GM12864 (cell line): ENCODE measurements at regions not wholly inside any gene's neighbourhood (a gene's known extent, or its start where the extent isn't known, plus 50 kb on each side); places are given as distances from the start of the nearest gene placed in this dataset.

Experiments
- DNase-seq: peaks from one replicate; pipeline ENCODE4 v3.0.0-alpha.2; 2011; ENCODE audit warnings: low read depth
- H3K4me3 ChIP-seq: 2 replicates; pipeline ENCODE4 v1.5.1; 2011; ENCODE audit warnings: mild to moderate bottlenecking, low read depth, low read length, control low read depth
- CTCF ChIP-seq: IDR thresholded peaks from 2 replicates; pipeline ENCODE4 v1.5.1; 2011; ENCODE audit warnings: low read depth, mild to moderate bottlenecking, moderate library complexity, low read length, control low read depth, inconsistent platforms; ENCODE audit errors: missing control alignments

GRCh38 chr2:47271054-47272000 lies 95.0 kb upstream of the CALM2 start:
- H3K4me3 ChIP-seq, result no peak overlapping the region
- DNase-seq, result no peak
- TF ChIP-seq CTCF, result no peak

DNA sequence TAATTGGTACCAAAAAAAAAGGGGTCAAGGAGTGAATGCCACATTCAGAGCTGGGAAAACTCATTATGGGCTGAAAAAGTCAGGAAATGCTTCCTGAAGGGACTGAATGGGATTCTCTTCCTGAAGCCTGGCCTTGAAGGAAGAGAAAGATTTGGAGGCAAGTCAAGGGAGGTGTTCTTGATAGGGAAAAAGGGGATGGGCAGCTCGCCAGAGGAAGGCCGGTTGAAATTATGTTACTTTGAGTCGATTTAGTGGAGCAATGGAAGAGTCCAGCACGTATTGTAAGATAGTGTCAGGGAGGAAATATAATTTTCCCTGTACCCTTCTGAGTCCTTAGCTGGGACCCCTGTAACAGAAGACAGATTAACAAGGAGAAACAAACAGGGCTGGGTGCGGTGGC lies 94.1 kb upstream of the CALM2 start:
- no peak overlapping the region for H3K4me3 ChIP-seq
- TF ChIP-seq CTCF, result no peak
- no peak for DNase-seq

- DNase-seq, result no peak
- no peak for TF ChIP-seq CTCF
- H3K4me3 ChIP-seq, result no peak overlapping the region
Measured at GRCh38 chr2:47269316-47270232, 93.3 kb upstream of the CALM2 start.

DNA sequence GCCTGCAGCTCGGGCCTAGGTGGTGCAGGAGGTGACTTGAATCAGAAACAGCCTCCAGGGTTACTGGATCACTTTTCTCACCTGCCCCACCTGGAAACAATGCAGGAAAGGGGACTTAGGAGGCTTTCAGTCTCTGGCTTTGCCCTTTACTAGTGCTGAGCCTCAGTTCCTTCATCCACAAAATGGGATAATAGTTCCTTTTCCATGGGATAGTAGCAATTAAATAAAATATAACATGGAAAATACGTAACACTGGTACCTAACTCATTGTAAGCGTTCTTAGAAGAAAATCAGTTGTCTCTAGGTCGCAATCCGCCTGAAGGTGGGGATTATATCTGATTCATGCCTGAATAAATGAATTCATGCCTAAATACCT lies 91.4 kb upstream of the CALM2 start:
- DNase-seq, result no peak
- TF ChIP-seq CTCF, result no peak
- no peak overlapping the region for H3K4me3 ChIP-seq

DNA sequence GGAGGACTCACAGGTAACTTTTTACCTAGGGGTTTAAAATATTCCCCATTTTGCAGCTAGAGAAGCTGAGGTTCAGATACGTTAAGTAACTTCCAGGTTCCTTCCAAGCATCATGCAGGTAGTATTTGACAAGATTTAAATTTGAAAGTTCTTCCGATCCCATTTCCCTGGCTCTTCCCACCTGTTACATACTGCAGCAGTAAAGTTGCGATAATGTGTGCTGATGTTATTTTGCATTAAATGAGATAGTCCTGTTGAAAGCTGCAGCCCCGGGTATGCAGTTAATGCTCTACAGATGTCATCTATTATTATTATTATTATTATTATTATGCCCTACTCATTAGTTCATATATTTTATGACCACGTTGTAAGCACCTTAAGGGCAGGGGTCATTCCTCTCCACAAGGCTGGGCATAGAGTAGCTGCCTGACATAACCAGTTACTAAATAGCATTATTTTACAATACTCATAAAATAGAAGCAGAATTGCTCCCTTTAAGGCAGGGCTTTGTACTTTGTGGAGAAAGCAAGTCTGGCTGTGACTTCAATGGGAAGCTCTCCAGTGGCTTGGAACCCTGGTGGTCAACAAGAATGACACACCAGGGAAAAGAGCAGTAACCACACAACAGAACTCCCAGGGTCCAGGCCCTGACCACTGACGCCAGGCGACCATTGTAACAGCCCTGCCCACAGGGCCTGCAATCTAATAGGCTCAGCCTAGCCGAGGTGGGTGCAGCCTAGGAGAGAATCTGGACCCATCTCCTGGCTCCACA lies 90.8 kb upstream of the CALM2 start:
- no peak overlapping the region for H3K4me3 ChIP-seq
- no peak for TF ChIP-seq CTCF
- no peak for DNase-seq

GRCh38 chr2:47265751-47266231 lies 89.5 kb upstream of the CALM2 start:
- H3K4me3 ChIP-seq, result no peak overlapping the region
- DNase-seq, result no peak
- TF ChIP-seq CTCF, result no peak
